Activated CD4-positive, alpha-beta T cell treated with anti-CD3 and anti-CD28 coated beads for 1 hour (primary cell): ENCODE measurements at regions not wholly inside any gene's neighbourhood (a gene's known extent, or its start where the extent isn't known, plus 50 kb on each side); places are given as distances from the start of the nearest gene placed in this dataset.
"Not testable (repeated sequence)": the region's sequence is repeated elsewhere in the genome, so short reads cannot be mapped to it uniquely, and the experiment has no call there.

Source experiments
- DNase-seq: peaks from one replicate; pipeline ENCODE4 v3.0.0-alpha.2; 2020

DNA sequence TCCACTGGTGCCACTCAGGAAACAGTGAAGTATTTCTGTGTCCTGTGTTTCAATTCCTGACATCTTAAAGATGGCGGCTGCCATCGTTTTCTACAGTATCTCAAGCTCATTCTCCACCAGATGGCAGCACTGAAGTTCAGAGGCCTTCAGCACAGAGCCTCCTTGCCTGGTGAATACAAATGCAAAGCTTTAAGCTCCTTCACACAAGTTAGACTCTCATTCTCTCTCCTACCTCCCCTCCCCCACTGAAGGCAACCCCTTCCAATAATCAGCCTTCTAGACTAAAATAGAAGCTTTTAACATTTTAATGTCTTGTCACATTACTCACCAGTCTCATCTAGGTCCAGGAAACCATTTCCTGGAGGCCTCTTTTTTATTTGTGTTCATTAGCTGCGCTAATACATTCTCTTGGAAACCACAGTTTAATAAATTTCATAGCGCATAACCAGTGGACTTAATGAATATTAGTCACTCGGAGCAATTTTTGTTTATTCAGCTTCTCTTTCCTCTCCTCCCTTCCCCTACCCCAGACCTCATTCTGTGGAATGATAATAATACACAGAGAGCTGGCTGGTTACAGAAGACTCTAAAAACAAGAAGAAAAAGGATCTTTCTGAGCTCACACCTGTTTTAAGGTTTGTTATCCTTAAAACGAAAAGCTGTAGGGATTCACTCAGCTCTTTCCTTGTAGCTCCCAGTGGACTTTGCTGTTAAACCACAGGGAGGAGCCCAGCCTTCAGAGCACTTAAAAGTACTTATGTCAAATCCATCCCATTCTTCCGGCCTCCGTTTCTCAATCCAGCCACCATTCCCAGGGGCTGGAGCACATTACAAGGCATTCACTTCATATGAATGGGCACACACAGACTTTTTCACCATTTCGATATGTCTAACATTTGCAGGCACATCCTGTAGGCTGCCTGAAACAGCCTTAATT, 384.9 kb downstream of the HLX start:
- DNase-seq: no peak

- no peak for DNase-seq
These were observed 385.6 kb downstream of the HLX start for GRCh38 chr1:221264848-221265247.

- no peak for DNase-seq
These were observed 389.1 kb downstream of the HLX start for GRCh38 chr1:221268295-221268694.

- DNase-seq: no peak
These were observed 392.5 kb downstream of the HLX start for GRCh38 chr1:221271701-221272100.

GRCh38 chr1:221272940-221273339, 393.7 kb downstream of the HLX start:
- DNase-seq: no peak

DNA sequence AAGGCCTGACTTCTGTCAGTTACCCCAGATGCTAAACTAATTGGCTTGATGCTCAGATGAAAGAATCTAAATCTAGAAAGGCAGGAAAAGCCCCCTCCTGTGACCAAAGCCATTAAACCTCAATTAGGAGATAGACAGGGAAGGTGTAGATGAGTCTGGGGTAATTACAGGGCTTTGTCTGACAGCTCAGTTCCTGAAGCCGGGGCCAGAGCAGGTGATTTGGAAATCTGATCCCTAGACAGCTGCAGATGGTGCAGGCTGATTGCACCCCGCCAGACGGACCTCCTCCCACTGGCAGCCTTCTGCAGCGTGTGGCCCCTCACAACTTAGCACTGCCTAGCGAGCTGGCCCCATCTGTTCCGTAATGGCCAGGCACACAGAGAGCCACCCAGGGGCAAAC, 395.1 kb downstream of the HLX start:
- no peak for DNase-seq

GRCh38 chr1:221276896-221277409, 397.7 kb downstream of the HLX start:
- no peak for DNase-seq

GRCh38 chr1:221279146-221279545, 399.9 kb downstream of the HLX start:
- DNase-seq: no peak

- DNase-seq: no peak
These were observed 404.3 kb downstream of the HLX start for GRCh38 chr1:221283532-221283931.

- DNase-seq: no peak
These were observed 404.8 kb downstream of the HLX start for GRCh38 chr1:221284028-221284427.

DNA sequence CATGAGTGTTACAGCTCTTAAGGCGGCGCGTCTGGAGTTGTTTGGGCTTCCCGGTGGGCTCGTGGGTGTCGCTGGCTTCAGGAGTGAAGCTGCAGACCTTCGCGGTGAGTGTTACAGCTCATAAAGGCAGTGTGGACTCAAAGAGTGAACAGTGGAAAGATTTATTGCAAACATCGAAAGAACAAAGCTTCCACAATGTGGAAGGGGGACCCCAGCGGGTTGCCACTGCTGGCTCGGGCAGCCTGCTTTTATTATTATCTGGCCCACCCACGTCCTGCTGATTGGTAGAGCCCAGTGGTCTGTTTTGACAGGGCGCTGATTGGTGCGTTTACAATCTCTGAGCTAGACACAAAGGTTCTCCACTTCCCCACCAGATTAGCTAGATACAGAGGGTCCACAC, 405.7 kb downstream of the HLX start:
- not testable (repeated sequence) for DNase-seq

DNA sequence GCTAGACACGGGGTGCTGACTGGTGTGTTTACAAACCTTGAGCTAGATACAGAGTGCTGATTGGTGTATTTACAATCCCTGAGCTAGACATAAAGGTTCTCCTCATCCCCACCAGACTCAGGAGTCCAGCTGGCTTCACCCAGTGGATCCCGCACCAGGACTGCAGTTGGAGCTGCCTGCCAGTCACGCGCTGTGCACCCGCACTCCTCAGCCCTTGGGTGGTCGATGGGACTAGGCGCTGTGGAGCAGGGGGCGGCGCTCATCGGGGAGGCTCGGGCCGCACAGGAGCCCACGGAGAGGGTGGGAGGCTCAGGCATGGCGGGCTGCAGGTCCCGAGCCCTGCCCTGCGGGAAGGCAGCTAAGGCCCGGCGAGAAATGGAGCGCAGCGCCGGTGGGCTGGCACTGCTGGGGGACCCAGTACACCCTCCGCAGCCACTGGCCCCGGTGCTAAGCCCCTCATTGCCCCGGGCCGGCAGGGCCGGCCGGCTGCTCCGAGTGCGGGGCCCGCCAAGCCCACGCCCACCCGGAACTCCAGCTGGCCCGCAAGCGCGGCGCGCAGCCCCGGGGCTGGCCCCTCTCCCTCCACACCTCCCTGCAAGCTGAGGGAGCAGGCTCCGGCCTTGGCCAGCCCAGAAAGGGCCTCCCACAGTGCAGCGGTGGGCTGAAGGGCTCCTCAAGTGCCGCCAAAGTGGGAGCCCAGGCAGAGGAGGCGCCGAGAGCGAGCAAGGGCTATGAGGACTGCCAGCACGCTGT, 406.4 kb downstream of the HLX start:
- DNase-seq: not testable (repeated sequence)

DNA sequence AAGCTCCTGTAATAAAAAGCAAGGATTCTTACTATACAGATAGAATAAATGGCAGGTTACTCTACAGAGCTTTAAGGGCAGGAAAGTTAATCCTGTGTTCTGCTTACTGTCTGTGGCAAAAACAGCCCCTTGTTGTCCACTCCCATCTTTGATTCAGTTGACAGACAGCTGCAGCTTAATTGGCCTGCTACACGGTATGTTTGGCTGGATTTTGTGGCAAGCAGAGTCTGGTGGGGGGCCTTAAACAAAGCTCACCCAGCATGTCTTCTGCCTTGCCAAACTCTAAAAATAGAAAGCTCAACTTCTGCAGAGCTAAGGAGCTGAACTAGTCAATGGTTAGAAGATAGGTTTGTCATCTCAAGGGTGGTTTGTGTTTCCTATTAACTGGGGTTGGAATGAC, 407.2 kb downstream of the HLX start:
- DNase-seq: no peak

- DNase-seq: no peak
These were observed 409.9 kb downstream of the HLX start for GRCh38 chr1:221289103-221289502.

GRCh38 chr1:221290669-221291068, 411.4 kb downstream of the HLX start:
- no peak for DNase-seq

DNA sequence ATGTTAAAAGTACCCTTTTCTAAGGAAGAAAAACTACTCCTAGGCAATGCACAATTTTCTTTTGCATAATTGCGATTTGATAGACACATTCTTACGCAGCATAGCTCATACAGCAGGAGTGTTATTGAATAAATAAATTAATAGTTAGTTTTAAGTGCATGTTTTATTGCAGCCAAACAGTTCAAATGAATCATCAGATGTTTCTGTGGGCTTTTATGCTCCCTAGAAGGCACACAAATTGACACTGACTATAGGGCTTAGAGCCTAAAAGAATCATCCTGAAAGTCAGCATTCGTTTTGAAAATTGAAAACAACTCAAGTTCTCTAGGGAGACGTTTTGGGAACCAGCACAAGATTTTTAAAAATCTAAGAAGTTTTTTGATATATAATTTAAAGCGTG, 411.9 kb downstream of the HLX start:
- no peak for DNase-seq

DNA sequence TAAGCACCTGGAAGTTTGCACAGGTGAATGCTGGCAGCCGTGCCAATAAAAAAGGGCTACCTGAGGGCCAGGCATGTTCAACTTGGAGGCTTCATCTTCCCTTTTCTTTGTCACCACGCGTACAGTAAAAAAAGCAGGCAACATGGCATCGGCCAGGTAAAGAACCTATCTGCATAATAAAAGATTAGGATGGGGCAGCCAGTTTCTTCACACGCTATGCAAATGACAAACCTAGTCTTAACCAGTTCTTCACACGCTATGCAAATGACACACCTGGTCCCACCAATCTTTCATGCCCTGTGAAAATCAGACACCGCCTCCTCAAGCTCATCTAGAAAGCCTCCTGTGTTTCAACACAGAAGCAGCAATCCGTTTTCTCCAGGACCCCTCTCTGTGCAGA, 413.4 kb downstream of the HLX start:
- DNase-seq: no peak

DNA sequence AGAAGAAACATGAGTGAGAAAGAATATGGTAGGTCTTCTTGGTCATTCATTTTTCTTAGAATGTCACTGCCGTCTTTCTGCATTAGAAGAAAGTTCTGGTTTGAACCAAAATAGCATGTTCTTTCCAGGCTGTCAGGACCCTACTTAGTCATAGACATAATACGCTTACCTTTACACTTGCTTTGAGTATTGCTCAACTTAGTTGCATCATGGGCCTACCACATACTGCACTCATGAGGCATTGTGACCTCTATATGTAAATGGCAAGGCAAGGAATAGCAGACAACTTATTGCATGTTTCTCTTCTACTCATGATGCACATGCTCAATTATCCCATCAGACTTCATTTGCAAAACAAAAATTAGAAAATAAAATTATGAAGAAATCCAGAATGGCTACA, 415.0 kb downstream of the HLX start:
- no peak for DNase-seq

DNA sequence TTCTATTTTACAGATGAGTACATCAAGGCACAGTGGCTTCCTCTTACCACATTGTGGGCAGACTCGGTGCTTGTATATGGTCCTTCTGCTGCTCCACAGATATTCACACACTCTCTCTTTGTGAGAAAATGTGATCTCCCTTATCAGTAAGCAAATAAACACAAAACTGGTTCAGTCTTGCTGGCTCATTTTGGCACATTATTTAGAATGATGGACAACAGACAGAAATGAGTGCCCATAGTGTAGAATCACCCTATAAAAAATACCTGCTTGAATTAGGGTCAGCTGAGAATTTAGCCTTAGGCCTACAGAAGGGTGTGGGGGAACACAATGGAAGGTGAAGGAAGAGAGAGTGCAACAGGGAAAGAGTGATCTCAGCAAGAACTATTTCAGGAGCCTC, 423.1 kb downstream of the HLX start:
- no peak for DNase-seq

GRCh38 chr1:221302810-221303209, 423.6 kb downstream of the HLX start:
- no peak for DNase-seq

DNA sequence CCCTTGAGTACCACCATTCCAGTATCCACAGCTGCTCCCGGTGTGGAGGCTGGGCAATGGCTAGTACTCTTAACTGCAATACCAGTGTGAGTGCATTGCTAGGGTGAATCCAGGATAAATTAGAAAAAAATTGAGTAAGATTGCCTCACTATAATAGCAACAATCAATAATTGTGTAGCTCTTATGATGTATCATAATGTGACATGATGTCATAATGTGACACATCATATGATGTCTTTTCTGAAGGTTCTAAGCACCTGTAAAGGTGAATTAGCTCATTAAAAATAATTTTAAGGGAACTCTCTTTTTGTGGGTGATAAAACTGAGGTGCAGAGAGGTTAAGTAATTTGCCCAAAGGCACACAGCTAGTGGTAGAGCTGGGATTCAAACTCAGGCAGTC, 424.4 kb downstream of the HLX start:
- DNase-seq: no peak

DNA sequence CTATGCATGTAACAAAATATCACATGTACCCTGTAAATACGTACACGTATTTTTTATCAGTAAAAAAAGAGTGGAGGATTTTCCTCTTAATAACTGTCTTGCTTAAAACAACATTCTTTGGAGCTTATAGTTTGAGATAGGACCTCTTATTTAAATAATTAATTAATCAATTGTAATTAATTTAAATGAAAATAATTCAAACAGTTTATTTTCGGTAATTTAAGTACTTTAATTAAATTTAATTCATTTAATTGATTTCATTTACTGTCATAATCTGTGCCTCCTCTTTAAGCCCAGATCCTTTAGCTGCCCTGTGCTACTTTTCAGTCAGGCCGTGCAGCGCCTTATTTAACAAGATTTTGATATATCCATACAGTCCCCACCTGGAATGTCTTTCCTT, 427.0 kb downstream of the HLX start:
- no peak for DNase-seq

- no peak for DNase-seq
These were observed 429.6 kb downstream of the HLX start for GRCh38 chr1:221308534-221309511.
